ENCODE measurements at regions not wholly inside any gene's neighbourhood (a gene's known extent, or its start where the extent isn't known, plus 50 kb on each side); places are given as distances from the start of the nearest gene placed in this dataset.
A peak's percentile ranks its signal among the peaks of the same experiment; 100 is the strongest.
"Not testable (repeated sequence)": the region's sequence is repeated elsewhere in the genome, so short reads cannot be mapped to it uniquely, and the experiment has no call there.

DNA sequence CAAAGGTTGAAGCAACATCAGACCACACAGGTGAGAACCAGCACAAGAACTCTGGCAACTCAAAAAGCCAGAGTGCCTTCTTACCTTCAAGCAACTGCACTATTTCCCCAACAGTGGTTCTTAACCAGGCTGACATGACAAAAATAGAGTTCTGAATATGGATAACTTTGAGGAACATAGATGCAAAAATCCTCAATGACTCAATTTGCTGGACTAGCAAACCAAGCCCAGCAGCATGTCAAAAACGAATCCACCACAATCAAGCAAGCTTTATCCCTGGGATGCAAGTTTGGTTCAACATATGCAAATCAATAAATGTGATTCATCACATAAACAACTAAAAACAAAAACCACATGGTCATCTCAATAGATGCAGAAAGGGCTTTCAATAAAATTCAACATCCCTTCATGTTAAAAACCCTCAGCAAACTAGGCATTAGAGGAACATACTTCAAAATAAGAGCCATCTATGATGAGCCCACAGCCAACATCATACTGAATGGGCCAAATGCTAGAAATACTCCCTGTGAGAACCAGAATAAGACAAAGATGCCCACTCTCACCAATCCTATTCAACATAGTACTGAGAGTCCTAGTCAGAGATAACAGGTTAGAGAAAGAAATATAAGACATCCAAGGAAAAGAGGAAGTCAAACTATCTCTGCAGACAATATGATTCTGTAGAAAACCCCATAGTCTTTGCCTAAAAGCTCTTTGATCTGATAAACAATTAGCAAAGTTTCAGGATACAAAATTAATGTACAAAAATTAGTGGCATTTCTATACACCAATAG, 110.5 kb upstream of the NBPF19 start:
- DNase-seq: not testable (repeated sequence)

DNA sequence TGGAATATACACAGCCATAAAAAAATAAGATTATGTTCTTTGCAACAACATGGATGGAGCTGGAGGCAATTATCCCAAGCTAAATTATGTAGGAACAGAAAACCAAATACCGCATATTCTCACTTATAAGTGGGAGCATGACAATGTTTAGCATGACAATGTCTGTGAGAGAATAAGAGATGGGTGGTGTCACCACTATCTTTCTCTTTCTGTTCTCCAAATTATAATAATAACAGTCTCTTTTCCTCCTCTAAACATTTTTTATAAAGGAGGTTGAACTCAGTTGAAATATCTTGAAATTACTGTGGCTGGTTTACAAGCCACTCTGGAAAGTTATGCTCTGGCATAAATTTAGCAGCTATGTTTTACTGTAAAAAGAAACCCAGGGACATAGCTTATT, 108.4 kb upstream of the NBPF19 start:
- DNase-seq: not testable (repeated sequence)

DNA sequence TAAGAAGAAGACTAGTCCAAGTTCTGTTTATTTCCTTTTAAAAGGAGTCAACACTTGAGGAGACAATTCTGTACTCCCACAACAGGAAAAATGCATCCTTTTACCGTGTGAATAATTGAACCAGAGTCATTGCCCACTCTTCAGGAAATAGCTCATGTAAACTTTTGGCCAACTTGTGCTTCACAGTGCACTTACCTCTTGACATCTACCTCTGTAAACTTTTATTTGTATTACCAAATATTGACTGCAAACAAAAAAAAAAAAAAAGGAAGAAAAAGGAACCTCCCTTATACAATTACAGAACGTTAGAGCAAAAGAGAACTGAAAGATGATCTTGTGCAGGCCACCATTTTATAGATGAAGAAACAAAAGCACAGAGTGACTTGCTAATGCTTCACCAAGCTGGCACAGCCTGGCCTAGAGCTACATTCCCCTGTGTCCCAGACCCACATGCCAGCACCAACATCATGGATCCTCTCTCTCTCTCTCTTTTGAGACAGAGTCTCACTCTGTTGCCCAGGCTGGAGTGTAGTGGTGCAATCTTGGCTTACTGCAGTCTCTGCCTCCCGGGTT, 107.3 kb upstream of the NBPF19 start:
- peak; percentile 28 for DNase-seq

DNA sequence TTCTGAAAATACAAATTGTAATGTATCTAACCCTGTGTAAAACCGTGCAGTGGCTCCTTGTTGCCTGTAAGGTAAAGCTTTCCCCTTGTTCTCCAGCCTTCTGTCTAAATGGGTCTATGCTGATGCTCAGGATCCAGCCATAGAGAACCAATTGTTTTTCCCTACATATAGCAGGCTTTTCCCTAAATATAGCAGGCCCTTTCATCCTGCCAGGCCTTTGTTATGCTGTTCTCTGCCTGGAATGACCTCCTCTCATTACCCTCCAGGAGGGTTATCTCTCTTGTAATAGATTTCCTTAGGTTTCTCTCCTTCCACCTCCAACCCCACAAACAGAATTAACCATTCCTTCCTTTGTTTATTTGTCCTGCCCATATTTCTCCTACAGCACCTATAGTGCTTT, 106.5 kb upstream of the NBPF19 start:
- not testable (repeated sequence) for DNase-seq

DNA sequence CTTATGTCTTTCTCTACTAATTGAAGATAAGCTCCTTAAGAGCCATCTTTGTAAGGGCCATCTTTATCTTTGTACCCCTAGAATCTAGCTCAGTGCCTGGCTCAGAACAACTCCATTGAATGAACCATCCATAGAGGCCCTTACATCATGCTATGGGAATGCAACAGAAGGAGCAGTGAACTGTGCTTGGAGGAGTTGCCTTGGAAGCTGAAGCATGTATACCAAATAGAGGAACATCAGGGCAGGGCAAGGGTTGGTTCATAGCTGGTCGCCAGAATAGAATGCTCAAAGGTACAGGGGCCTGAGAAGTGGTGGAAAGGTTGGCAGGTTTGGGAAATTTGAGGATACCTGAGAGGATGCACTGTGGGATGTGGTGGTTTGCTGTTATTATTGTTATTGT, 105.8 kb upstream of the NBPF19 start:
- not testable (repeated sequence) for DNase-seq

DNA sequence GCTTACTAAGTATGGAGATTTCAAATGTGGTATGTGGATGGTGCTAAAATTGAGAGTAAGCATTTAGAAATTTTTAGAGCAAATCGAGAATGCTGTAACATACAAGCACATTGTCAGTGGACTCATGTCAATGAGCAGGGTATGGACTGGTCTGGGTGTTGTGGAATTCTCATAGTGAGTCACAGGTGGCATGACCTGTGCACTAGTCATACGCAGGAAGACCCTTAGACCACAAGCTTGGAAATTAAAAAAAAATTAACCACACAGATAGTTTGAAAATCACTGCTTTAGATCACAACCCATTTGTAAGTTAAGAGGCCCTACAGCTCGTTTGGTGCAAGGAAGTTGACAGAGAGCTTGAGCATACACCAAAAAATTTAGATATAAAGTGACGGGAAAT, 102.9 kb upstream of the NBPF19 start:
- DNase-seq: not testable (repeated sequence)

DNA sequence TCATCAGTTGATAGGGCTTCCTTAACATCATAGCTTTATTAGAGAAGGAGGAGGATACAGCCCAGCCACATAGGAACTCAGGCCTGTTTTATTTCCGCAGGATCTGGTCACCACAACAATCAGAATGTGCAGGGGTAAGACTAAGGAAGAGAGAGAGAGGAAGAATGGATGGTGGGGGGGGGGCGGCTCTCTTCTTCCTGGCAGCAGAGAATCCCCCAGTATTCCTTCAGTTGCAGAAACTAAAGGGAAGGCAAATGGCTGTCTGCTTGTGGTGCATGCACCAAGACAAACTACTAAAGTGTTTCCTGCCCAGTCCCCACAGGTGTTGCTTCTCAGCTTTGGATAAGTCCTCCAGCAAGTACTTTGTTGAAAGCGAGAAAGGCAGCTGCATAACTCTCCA, 96.4 kb upstream of the NBPF19 start:
- DNase-seq: not testable (repeated sequence)

DNA sequence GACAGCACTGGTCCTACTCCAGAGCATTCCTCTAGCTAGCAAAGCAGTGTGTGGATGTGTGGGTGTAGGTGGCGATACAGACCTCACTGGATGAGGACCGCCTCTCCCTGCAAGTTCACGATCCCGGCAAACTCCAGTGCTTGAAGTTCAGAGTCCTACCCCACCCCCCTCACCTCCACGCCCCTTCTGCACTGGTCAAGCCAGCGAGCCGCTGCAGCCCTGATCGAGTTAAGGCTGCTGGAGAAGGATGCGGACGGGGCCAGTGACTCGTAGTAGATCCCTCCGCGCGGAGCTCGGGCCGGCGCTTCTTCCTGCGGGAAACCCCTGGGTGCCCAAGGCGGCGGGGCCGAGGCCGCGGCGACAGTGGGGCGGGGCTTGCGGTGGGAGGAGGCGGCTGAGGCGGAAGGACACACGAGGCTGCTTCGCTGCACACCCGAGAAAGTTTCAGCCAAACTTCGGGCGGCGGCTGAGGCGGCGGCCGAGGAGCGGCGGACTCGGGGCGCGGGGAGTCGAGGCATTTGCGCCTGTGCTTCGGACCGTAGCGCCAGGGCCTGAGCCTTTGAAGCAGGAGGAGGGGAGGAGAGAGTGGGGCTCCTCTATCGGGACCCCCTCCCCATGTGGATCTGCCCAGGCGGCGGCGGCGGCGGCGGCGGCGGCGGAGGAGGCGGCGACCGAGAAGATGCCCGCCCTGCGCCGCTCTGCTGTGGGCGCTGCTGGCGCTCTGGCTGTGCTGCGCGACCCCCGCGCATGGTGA, 84.5 kb upstream of the NBPF19 start:
- peak; percentile 42 for DNase-seq

DNA sequence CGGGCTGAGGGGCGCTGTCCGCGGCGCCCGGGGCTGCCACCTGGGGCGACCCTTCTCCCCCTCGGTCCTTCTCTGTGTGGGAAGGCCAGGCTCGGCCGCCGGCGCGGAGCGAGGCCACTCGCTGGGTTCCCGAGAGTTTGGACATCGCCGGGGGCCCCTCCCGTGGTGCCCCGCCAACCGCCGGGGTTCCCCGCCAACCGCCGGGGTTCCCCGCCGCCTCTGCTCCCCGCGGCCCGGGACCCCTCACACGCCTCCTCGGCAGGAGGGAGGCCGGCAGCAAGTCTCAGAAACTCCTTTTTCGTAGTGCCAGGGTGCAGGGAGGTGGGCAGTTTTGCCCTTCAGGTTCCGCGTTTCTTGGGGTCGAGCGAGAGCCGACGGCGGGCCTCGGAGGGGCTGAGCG, 83.9 kb upstream of the NBPF19 start:
- not testable (repeated sequence) for DNase-seq

DNA sequence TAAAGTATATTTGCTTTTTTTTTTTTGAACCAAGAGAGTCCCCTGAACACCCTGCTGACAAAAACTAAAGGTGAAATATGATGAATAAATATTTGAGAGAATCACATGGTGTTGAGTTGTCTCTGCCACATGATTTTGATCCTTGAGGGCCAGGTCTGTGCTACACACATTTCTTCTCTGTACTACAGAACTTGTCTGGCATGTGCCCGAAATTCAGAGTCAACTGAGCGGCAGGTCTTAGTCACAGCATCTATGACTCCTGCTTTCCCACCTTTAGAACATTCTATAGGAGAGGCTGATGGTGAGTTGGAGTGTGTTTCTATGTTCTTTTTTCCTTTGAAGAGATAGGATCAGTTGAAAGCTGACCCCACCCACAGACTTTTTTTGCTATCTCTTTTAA, 79.0 kb upstream of the NBPF19 start:
- DNase-seq: not testable (repeated sequence)

DNA sequence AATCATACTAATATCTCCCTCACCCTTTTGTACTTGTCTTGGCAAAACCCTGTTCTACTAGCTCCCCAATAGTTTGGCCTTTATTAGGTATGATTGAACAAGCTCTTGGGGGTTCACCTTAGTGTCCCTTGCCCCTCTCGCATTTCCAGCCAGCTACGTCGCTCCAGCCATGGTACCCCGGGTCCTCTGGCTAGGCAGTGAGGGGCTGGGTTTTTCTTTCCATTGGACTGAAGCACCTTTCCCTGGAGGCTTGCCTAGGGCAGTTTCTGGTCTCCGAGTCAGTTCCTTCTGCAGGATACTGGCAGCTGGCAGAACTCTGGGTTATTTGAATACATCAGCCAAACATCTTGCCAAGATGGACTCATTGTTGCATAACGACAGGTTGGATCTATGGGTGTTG, 76.3 kb upstream of the NBPF19 start:
- DNase-seq: not testable (repeated sequence)

DNA sequence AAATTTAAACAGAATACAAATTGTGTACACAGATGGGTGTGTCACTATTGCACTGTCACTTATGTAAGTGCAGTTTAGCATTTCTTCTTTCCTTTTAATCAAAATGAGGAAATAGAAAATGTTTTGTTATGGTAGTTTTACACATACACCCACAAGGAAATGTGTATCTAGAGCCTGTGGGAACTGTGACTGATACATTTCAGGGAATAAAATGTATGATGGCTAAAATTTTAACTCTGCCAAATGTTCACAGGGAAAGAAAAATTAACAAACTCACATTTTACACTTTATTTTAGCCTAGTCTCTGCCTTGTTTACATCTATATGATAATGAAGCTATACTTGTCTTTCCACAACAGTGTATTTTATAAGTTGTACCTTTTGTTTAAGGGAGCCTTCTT, 66.4 kb upstream of the NBPF19 start:
- DNase-seq: peak; percentile 6

DNA sequence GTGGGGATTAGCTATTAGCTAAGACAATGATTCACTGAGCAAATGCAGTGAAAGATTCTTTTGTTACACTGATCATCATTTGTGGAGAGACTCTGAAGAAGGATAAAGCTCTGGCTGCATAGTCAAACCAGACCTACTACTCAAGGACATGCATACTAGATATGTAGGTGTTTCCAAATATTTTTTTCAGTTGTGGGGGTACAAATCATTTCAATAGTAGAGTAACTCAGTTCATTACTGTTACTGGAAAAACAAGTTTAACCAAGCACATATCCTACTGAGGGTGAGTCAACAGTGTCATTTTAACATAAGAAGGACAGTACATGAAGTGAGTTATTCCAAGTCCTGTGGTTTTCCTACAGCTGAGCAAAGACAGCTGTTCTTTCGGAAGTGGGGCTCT, 59.5 kb upstream of the NBPF19 start:
- DNase-seq: not testable (repeated sequence)

DNA sequence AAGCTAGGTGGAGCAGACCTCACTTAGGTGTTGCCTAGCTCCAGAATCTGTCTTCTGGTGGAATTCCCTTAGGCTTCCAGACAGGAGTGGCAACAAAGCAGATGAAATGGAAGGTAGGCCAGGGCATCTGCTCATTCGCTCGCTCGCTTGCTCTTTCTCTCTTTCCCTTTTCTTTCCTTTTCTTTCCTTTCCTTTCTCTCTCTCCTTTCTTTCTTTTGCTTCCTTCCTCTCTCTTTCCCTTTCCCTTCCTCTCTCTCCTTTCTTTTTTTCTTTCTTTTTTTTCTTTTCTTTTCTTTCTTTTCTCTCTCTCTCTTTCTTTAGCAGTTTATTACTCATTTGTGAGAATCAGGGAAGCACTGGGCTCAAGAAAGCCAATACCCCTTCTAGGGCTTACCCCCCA, 56.1 kb upstream of the NBPF19 start:
- DNase-seq: not testable (repeated sequence)

DNA sequence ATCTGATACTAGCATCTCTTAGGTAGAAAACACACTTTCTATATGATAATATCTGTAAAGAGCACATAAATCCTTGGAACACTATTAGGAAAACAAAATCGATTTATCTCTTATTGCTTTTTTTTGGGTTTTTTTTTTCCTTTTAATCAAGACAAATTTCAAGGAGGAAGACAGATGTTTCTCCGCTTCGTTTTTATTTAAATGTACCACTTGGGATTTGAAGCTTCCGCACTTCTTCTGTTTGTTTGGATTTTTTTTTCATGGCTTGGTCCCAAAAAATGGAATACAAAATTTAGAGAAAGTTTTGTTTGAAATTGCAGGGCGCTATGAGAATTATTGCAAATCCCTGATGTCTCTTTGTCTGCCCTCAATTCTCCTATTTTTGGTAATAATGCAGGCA, 51.7 kb upstream of the NBPF19 start:
- not testable (repeated sequence) for DNase-seq

All from MV-4-11 (cell line).